GM18505 (cell line): ENCODE measurements at regions not wholly inside any gene's neighbourhood (a gene's known extent, or its start where the extent isn't known, plus 50 kb on each side); places are given as distances from the start of the nearest gene placed in this dataset.

Source experiments
- ATAC-seq: cut with Tn5 transposase; IDR thresholded peaks from one replicate; pipeline ENCODE4 v1.9.1; 2021; ENCODE audit not compliant: unreplicated experiment
- POLR2A ChIP-seq: IDR thresholded peaks from 4 replicates; pipeline ENCODE4 v1.6.1; 2011; ENCODE audit warnings: borderline replicate concordance; ENCODE audit not compliant: insufficient read depth, insufficient read length; ENCODE audit errors: extremely low read depth

DNA sequence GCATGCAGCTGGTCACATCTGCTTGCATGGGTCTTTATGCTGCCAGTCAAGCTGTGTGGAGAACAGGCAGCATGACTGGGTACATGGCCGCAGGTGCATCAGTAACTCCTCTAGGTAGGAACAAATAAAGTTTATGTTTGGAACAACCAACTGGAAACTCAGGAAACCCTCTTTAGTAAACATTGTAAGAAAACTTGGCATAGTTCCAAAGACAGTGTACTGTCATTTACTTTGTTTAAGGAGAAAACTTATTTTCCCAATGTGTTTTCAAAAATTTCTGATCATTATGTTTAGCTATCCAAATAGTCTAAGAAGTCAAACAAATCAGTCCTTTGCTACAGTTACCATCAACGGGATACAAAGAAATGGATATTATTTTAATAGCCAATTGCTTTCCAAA is 386.0 kb downstream of the CHSY3 start:
- ATAC-seq: no peak
- no peak for TF ChIP-seq POLR2A

DNA sequence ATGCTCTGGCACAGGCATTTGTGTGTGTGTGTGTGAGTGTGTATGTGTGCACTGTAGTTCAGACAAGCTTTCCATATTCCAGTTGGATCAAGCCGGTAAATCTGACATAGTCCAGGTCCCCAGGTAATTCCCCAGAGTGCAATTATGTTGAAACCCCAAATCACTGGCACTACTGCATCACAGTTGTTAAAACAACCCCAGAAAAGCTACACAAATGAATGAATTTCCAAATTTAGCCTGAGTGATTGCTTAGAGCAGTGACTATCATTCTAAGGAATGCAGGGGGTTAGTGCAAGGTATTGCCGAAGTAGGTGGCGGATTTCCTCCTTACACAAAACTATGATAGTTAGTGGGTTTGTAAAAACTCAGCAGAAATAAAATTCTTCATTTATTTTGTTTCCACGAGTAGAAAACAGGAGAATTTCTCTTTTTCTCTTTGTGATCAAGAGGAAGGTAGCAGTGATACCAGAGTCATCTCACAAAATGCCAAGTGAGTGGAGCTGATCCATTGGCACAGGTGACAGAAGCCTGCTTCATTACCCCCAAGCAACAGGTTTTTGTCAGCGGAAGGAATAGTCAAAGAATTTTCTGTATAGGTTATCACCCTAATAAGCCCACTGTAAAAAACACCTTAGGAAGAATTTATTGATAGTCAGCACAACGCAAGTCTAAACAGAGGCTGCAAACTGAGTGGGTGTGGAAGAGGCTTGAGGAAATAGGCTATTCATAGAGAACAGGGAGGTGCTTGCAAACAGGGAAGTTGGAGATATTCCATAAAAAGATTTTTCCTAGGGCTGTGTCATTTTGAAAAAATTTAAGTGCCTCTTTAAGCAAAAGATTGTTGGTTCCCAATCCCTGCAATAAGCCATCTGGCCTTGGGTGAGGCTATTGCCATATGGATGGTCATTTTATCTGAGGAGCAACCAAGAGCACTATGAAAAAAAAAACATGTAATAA is 385.1 kb downstream of the CHSY3 start:
- no peak for TF ChIP-seq POLR2A
- ATAC-seq: no peak

DNA sequence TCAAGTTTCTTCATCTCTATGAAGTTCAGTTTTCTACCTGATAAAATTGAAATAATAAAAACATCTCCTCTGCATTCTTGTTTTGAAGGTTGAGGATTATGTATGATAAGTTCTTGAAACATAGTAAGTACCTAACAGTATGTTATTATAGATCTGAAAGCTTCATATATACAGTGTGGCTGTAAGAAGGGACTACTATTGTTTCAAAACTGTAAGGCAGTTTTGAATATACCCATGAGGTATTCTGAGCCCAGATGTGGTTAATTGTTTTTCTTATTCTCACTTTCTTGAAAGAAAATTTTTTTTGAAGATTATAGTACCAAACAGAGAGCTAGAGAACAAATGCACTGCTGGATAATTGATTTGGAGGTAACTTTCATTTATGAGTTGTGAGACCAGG is 383.2 kb downstream of the CHSY3 start:
- TF ChIP-seq POLR2A: no peak
- no peak for ATAC-seq

DNA sequence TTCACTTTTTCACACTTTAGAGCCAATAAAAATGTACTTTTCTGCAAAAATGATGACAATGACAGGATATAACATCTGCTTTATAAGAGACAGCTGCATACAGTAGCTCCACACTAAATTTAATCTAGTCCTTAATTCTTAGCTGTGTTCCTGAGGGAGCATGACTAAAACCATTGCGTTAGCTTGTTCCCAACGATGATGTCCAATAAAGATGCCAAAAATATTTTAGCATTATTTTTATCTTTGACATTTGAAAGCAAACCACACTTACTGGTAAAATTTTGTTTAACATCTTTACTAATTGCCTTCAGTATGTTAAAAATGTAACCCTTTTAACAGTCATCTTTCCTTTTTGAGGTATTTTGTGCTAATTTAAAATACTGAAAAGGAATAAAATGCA is 382.7 kb downstream of the CHSY3 start:
- no peak for TF ChIP-seq POLR2A
- no peak for ATAC-seq

DNA sequence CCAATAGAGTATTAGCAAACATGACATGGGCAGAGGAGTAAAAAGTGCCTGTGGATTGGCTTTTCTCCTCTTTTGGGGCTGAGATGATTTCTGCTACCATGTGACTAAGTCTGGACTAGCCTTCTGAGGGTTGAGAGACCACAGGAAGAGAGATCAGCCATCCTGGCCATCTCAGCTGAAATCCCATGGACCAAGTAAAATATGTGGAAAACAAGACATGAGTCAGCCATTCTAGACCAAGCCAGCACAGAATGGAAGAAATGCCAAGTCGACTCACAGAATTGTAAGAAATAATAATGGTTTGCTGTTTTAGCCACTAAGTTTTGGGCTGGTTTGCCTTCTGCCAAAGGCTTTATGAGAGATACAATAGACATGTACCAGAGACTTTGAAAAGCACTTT is 377.8 kb downstream of the CHSY3 start:
- no peak for TF ChIP-seq POLR2A
- no peak for ATAC-seq

DNA sequence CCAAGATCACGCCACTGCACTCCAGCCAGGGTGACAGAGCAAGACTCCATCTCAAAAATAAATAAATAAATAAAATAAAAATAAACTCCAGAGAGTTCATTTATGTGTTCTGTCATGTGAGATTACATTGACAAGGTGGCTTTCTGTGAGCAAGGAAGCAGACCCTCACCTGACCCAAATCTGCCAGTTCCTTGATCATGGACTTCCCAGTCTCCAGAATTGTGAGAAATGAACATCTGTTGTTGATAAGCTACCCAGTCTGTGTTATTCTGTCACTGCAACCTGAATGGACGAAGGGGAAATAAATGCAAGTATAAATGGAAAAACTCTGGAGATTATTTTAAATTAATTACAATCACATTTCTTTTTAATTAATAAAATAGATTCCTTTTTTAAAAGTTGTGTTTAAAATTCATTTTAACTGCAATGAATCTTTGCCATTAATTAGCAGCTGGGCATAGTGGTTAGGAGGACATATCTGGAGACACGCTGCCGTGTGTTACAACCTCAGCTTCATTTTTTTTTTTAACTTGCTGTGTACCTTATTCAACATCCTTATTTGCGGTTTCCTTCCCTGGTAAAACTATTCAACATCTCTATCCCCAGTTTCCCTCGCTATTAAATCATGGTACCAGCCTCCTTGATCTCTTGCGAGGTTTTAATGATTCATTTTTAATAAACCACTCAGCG is 376.4 kb downstream of the CHSY3 start:
- no peak for ATAC-seq
- no peak for TF ChIP-seq POLR2A

- no peak for ATAC-seq
- TF ChIP-seq POLR2A: no peak
Measured at GRCh38 chr5:130279386-130279785, 375.1 kb downstream of the CHSY3 start.

DNA sequence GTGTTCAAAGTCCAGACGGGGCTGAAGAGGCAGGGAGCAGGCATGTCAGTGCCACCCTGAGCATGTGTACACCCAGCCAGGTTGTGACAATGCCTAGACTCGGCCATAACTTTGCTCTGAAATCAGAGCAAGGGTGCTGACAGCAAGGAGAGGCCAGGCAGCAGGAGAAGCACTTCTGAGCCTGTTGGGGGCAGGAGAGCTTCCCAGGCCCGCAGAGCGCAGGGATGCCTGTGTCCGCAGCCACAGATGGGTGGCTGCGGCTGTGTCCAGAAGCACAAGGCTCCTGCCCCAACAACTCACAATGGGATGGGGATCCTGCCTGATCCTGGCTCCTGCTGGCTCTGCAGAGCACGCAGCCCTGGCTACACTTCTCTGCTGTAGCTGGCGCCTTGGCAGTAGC is 373.9 kb downstream of the CHSY3 start:
- no peak for ATAC-seq
- no peak for TF ChIP-seq POLR2A

GRCh38 chr5:130277522-130277921 is 373.3 kb downstream of the CHSY3 start:
- no peak for ATAC-seq
- no peak for TF ChIP-seq POLR2A

DNA sequence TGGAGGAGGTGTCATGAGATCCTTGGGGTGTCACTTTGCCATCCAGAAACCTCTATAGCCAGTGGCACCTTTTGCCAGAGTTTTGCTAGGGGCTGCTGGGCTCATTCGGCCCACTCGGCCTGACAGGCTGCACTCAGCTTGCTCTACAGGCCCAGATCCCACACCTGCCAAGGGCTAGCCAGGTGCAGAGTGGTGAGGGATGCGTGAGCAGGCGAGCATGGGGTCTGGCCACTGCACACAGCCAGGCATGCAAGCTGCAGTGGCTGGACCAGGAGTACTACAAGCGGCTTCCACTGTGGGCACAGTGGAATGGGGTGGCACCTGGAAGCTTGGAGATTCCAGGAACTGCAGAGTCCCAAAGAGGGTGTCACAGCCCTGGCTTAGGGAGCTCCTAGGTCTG is 372.7 kb downstream of the CHSY3 start:
- no peak for ATAC-seq
- TF ChIP-seq POLR2A: no peak

DNA sequence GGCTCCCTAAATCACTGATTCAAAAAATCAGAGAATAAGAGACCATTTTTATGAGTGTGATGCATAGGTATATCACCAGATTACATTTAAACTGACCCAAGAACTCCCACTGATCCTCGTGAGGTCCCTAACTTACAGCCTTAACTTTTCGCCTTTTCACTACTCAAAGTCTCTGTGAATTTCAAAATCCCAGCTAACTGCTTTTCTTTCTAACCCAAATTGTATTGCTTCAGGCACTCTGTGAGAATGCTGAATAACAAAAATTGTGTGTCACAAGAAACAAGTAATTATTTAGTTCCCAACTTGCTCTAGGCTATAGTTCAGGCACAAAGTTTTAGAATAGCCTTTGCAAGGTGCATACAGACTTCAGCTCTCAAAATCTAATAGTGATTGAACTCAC is 368.6 kb downstream of the CHSY3 start:
- no peak for ATAC-seq
- TF ChIP-seq POLR2A: no peak

GRCh38 chr5:130270786-130271185 is 366.5 kb downstream of the CHSY3 start:
- no peak for ATAC-seq
- TF ChIP-seq POLR2A: no peak

DNA sequence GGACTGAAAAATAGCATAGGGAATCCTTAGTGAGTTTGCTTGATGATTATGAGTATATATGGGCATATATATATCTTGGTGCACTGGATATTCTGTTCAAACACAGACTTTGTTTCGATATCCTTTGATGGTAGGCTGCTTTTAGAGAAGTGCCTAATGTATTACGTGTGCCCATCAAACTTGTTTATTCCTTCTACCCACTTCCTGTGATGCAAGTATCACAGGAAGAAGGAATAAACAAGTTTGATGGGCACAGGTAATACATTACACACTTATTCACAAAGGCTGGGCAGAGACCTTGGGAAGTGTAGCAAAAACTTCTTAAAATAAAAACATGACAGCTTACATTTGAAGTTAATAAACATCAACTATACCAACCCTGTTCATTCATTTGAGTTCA is 364.2 kb downstream of the CHSY3 start:
- ATAC-seq: no peak
- no peak for TF ChIP-seq POLR2A

DNA sequence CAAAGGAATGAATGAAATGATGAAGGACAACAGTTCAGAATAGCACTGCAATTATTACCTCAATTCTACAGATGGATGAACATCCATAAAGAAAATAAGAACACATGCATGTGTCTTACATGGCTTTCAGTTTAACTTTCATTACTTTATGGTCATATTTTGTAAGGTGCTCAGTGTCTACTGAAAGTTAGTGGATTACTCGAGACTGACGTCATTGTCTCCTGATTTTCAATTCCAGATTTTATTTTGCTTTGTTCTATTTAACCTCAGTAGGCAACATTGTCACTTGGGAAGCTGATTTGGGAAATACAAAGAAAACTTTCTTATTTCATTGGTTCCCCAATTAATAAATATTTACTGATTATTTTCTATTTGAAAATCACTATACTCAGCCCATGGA is 363.7 kb downstream of the CHSY3 start:
- no peak for ATAC-seq
- TF ChIP-seq POLR2A: no peak
